Fibroblast of gingiva (primary cell): ENCODE measurements at regions not wholly inside any gene's neighbourhood (a gene's known extent, or its start where the extent isn't known, plus 50 kb on each side); places are given as distances from the start of the nearest gene placed in this dataset.
A peak's percentile ranks its signal among the peaks of the same experiment; 100 is the strongest.
"Not testable (repeated sequence)": the region's sequence is repeated elsewhere in the genome, so short reads cannot be mapped to it uniquely, and the experiment has no call there.

ENCODE experiments used
- DNase-seq: peaks from one replicate; pipeline ENCODE4 v3.0.0-alpha.2; 2011; ENCODE audit warnings: low read depth

DNA sequence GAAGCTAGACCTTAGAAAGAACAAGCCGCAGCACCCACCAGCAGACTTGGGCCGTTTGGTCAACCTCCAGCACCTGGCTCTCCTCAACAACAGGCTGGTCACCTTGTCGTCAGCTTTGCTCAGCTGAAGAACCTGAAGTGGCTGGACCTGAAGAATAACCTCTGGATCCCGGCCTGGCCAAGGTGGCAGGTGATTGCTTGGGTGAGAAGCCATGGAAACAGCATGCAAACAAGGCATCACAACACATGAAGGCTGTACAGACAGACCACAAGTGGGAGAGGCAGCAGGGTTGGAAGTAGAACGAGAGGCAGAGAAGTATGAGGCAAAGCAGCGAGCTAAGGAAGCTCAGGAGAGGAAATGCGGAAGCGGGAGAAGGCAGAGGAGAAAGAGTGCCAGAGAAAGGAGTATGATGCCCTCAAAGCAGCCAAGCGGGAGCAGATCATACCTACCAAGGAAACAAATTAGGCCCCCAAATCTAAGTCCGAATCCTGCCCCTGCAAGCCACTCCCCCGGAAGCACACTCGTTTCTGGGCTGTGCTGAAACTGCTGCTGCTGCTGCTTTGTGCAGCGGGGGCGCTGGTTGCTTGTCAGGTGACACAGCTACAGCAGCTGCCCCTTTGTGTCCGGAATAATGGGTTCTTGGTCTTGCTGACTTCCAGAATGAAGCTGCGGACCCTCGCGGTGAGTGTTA is 121.6 kb upstream of the LGSN start:
- no peak for DNase-seq

GRCh38 chr6:63442870-63443269 is 123.1 kb upstream of the LGSN start:
- no peak for DNase-seq

DNA sequence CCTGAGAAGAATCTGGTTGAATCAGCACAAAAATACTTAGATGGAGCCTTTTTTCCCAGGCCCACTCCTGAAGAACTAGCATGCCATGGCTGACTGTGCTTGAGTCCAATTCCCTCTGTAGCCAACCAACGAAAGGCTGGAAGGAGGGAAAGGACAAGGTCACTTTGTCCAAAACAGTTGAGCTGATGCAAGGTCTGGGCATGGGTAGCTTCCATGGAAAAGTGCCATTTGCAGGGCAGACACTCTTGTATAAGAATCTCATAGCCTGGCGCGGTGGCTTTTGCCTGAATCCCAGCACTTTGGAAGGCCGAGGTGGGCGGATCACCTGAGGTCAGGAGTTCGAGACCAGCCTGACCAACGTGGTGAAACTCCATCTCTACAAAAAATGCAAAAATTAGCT is 125.0 kb upstream of the LGSN start:
- no peak for DNase-seq

GRCh38 chr6:63446405-63446804 is 125.9 kb upstream of the LOC128125822 start:
- no peak for DNase-seq

GRCh38 chr6:63447134-63447533 is 125.1 kb upstream of the LOC128125822 start:
- DNase-seq, result no peak

DNA sequence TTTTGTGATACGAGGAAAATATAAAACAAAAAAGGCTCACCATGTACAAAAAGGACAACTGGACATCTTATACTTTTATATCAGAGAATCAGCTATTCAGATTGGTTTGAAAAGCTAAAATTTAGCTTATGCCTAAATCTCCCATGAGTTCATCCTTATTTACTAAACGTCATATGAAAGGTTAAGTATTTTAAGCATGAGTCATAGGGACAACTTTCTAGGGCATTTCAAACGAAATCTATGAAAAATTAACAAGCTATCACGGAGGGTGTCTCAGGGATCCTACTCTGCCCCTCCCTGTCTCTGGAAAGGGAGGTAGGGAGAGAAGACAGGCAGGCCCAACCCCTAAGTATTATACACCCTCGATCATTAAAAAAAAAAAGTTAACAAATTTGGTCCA is 124.1 kb upstream of the LOC128125822 start:
- no peak for DNase-seq

GRCh38 chr6:63449714-63450113 is 122.6 kb upstream of the LOC128125822 start:
- no peak for DNase-seq

- DNase-seq, result no peak
Observed at GRCh38 chr6:63451238-63451637, 121.0 kb upstream of the LOC128125822 start.

DNA sequence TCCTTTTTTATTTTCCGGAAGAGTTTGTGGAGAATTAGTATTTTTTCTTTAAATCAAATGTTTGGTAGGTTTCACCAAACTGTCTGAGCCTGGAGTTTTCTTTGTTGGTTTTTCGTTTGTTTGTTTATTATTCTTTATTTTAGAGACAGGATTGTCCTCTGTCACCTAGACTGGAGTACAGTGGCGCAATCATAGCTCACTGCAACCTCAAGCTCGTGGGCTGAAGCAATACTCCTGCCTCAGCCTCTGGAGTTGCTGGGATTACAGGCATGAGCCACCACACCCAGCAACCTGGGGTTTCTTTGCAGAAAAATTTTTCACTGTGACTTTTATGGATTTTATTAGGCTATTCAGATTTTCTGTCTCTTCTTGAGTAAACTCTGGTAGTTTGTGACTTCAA is 120.2 kb upstream of the LOC128125822 start:
- no peak for DNase-seq

DNA sequence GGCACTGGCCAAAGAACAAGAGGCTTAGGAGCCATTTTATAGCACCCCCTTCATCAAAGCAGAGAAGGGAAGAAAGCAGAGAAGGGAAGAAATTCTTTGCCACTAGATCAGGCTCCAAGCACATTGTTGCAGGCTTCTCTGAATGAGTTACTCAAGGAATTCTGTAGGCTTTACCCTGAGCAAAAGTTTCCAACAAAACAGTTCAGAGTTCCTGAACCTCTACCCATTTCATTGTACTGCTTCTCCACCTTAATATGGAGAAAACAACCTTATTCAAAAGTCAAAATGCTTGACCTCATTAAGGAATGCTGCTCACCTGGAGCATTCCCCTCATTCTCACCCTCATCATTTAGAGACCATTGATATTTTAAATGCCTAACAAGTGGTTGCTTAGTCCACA is 115.5 kb upstream of the LOC128125822 start:
- DNase-seq, result no peak

DNA sequence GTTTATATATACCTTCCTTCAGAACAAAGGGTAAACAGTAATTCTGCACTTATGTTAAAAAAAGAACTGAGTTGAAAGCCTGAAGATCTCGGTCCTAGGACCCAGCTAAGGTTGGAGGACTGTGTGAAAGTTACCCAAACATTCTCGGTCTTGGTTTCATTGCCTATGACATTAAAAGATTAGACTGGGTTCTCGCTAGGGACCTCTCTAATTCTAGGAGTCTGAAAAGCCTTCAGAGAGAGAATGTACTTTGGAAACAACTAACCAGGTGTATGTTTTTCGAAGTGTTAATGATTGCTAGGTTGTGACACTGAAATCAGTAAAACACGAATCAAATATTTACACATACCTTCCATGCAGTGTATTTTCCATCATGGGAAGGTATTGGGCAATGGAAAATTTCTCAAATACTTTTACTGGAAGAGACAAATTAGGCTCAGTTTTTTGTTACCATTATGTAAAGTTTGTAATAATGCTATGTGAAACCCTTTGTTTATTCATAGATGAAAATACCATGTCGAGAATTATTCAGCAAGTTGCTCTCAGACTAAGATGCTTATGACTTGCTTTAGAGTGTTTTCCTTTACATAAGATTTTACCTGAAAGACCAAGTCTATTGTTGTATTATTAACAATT is 113.7 kb upstream of the LOC128125822 start:
- peak; percentile 4 for DNase-seq

GRCh38 chr6:63459814-63460213 is 112.5 kb upstream of the LOC128125822 start:
- DNase-seq, result no peak

DNA sequence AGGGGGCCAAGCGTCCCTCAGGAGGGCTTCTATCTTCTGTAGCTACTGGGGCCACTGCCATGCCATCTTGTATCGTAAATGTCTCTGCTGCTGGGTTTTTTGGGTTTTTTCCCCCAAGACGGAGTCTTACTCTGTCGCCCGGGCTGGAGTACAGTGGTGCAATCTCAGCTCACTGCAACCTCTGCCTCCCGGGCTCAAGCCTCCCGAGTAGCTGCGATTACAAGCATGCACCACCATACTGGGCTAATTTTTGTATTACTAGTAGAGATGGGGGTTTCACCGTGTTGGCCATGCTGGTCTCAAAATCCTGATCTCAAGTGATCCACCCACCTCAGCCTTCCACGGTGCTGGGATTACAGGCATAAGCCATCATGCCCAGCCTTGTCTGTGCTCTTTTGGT is 111.3 kb upstream of the LOC128125822 start:
- DNase-seq, result no peak

- DNase-seq, result no peak
Observed at GRCh38 chr6:63464060-63464459, 108.2 kb upstream of the LOC128125822 start.

DNA sequence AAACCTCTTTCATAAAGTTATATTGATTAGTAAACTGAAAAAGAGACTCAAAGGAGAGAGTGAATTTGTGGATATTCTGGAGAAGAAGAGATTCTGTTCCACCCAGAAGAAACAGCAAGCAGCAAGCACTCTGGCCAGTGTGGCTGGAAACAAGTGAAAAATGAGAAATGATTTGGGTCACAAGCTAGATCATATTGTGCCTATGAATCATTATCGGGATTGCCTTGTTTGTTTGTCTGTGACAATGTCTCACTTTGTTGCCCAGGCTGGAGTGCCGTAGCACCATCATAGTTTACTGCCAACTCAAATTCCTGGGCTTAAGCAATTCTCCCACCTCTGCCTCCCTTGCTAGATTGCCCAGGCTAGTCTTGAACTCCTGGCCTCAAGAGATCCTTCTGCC is 106.5 kb upstream of the LOC128125822 start:
- DNase-seq, result no peak

- no peak for DNase-seq
Observed at GRCh38 chr6:63466242-63466733, 106.0 kb upstream of the LOC128125822 start.

GRCh38 chr6:63467247-63467954 is 104.9 kb upstream of the LOC128125822 start:
- DNase-seq, result no peak

- DNase-seq, result not testable (repeated sequence)
Observed at GRCh38 chr6:63471145-63471544, 101.1 kb upstream of the LOC128125822 start.

GRCh38 chr6:63471654-63472053 is 100.6 kb upstream of the LOC128125822 start:
- no peak for DNase-seq

- no peak for DNase-seq
Observed at GRCh38 chr6:63475707-63476106, 96.6 kb upstream of the LOC128125822 start.

- no peak for DNase-seq
Observed at GRCh38 chr6:63476302-63476701, 96.0 kb upstream of the LOC128125822 start.

DNA sequence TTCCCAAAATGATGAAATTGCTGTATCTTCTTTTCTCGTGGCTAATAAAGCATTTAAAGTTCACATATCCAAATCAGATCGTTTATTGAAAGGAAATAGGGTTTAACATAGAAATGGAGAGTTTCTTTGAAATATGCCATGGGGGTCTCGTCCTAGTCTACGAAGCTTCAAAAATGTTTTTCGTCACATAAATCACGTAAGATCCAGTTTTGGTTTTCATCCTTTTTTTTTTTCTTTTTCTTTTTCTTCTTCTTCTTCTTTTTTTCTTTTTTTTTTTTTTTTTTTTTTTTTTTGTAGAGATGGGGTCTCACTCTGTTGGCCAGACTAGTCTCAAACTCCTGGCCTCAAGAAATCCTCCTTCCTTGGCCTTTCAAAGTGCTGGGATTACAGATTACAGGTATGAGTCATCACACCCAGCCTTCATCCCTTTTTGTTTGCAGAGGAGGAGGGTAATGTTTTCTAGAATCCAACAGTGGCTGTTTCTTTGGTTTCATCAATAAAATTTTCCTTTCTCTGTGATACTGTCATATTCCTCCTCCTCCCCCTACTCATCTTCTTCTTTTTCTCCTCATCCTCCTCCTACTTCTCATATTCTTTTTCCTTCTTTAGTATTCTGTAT is 94.7 kb upstream of the LOC128125822 start:
- no peak for DNase-seq

DNA sequence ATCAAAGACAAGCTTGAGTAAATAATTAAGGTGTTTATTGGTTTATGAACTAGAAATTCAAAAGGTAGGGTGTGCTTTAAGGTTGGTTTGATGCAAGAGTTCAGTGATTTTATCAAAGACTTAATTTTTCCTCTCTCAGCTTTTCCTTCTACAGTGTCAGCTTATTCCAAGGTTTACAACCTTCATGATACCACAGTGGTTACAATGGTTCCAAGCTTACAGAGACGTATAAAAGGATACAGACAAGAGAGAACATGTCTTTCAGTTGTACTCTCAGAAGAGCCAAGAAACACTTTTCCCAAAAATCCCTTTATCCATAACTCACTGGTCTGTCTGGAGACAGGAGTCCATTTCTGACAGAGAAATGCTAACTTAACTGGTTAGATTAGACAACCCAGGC is 93.5 kb upstream of the LOC128125822 start:
- no peak for DNase-seq
